ENCODE measurements at regions not wholly inside any gene's neighbourhood (a gene's known extent, or its start where the extent isn't known, plus 50 kb on each side); places are given as distances from the start of the nearest gene placed in this dataset.

GRCh38 chr4:112058433-112058832 lies 86.8 kb upstream of the FAM241A start:
- Histone ChIP-seq H3K27ac (ENCODE audit: low read depth, low read length, poor library complexity, severe bottlenecking) (no peak overlapping the region), H3K9me2 (ENCODE audit: insufficient read depth, low read length) (no peaks in the 10 kb centered on the region), H2AFZ (ENCODE audit: low read length) (no peak overlapping the region), H3K4me2 (ENCODE audit: low read length) (no peak overlapping the region), H3K9me3 (ENCODE audit: low read length) (no peaks in the 10 kb centered on the region), H4K20me1 (ENCODE audit: insufficient read depth, low read length) (no peaks in the 10 kb centered on the region), H3K36me3 (ENCODE audit: insufficient read depth, low read length) (no peaks in the 10 kb centered on the region), H3K4me1 (ENCODE audit: insufficient read depth, low read length, poor library complexity, severe bottlenecking) (no peaks in the 10 kb centered on the region), H3K4me3 (ENCODE audit: low read depth, low read length, poor library complexity, severe bottlenecking) (no peak overlapping the region), H3K79me2 (ENCODE audit: insufficient read depth, low read depth, low read length) (no peaks in the 10 kb centered on the region)
- TF ChIP-seq, protein P1, sequence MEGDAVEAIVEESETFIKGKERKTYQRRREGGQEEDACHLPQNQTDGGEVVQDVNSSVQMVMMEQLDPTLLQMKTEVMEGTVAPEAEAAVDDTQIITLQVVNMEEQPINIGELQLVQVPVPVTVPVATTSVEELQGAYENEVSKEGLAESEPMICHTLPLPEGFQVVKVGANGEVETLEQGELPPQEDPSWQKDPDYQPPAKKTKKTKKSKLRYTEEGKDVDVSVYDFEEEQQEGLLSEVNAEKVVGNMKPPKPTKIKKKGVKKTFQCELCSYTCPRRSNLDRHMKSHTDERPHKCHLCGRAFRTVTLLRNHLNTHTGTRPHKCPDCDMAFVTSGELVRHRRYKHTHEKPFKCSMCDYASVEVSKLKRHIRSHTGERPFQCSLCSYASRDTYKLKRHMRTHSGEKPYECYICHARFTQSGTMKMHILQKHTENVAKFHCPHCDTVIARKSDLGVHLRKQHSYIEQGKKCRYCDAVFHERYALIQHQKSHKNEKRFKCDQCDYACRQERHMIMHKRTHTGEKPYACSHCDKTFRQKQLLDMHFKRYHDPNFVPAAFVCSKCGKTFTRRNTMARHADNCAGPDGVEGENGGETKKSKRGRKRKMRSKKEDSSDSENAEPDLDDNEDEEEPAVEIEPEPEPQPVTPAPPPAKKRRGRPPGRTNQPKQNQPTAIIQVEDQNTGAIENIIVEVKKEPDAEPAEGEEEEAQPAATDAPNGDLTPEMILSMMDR (conservative IDR thresholded peaks at IDR 0.05; ENCODE audit: low read length) = no peak
- no peak for TF ChIP-seq EZH2phosphoT487 (IDR thresholded peaks at IDR 0.05; ENCODE audit: borderline replicate concordance, low read depth, low read length)
- ChIA-PET CTCF (ENCODE audit: unreplicated experiment) (no interaction called here), POLR2A (no interaction called here)
- intact Hi-C loops (cut with micrococcal nuclease; ENCODE audit: unreplicated experiment) = no loop called here
- no TSS peak for BruUV-seq (replicated peaks)
- no peak for DNase-seq (ENCODE audit: low spot score)

- DNase-seq (ENCODE audit: low spot score) = peak; percentile 11
Observed at GRCh38 chr4:112060212-112060611, 85.0 kb upstream of the FAM241A start.

GRCh38 chr4:112061207-112061817 lies 83.9 kb upstream of the FAM241A start:
- no peak for TF ChIP-seq EZH2phosphoT487 (IDR thresholded peaks at IDR 0.05; ENCODE audit: borderline replicate concordance, low read depth, low read length)
- TF ChIP-seq, protein P1 (conservative IDR thresholded peaks at IDR 0.05; ENCODE audit: low read length) = no peak
- H3K4me1 ChIP-seq (ENCODE audit: insufficient read depth, low read length, poor library complexity, severe bottlenecking) = no peaks in the 10 kb centered on the region
- H3K4me3 ChIP-seq (ENCODE audit: low read depth, low read length, poor library complexity, severe bottlenecking) = no peak overlapping the region
- no peaks in the 10 kb centered on the region for H3K36me3 ChIP-seq (ENCODE audit: insufficient read depth, low read length)
- POLR2A ChIA-PET = no interaction called here
- CTCF ChIA-PET (ENCODE audit: unreplicated experiment) = no interaction called here
- no peak for DNase-seq (ENCODE audit: low spot score)
- H3K9me3 ChIP-seq (ENCODE audit: low read length) = no peaks in the 10 kb centered on the region
- intact Hi-C loops (cut with micrococcal nuclease; ENCODE audit: unreplicated experiment) = no loop called here
- no peak overlapping the region for H3K27ac ChIP-seq (ENCODE audit: low read depth, low read length, poor library complexity, severe bottlenecking)
- no peaks in the 10 kb centered on the region for H4K20me1 ChIP-seq (ENCODE audit: insufficient read depth, low read length)
- H3K4me2 ChIP-seq (ENCODE audit: low read length) = no peak overlapping the region
- no peaks in the 10 kb centered on the region for H3K9me2 ChIP-seq (ENCODE audit: insufficient read depth, low read length)
- no TSS peak for BruUV-seq (replicated peaks)
- no peak overlapping the region for H2AFZ ChIP-seq (ENCODE audit: low read length)
- no peaks in the 10 kb centered on the region for H3K79me2 ChIP-seq (ENCODE audit: insufficient read depth, low read depth, low read length)

More at GRCh38 chr4:112060212-112060611, 85.0 kb upstream of the FAM241A start:
- H3K4me3 ChIP-seq (ENCODE audit: low read depth, low read length, poor library complexity, severe bottlenecking) = no peak overlapping the region
- intact Hi-C loops (cut with micrococcal nuclease; ENCODE audit: unreplicated experiment) = no loop called here
- ChIA-PET POLR2A (interaction anchor here (0.6 kb wide), 1 partner anchor 719 kb away, joined by 3 read pairs; no protein-coding TSS in a partner anchor), CTCF (ENCODE audit: unreplicated experiment) (no interaction called here)
- no peaks in the 10 kb centered on the region for H3K9me2 ChIP-seq (ENCODE audit: insufficient read depth, low read length)
- no TSS peak for BruUV-seq (replicated peaks)
- TF ChIP-seq EZH2phosphoT487 (IDR thresholded peaks at IDR 0.05; ENCODE audit: borderline replicate concordance, low read depth, low read length) = no peak
- TF ChIP-seq, protein P1 (conservative IDR thresholded peaks at IDR 0.05; ENCODE audit: low read length) = peak; percentile 73
- H4K20me1 ChIP-seq (ENCODE audit: insufficient read depth, low read length) = no peaks in the 10 kb centered on the region
- H3K4me1 ChIP-seq (ENCODE audit: insufficient read depth, low read length, poor library complexity, severe bottlenecking) = no peaks in the 10 kb centered on the region
- H3K27ac ChIP-seq (ENCODE audit: low read depth, low read length, poor library complexity, severe bottlenecking) = no peak overlapping the region
- no peak overlapping the region for H2AFZ ChIP-seq (ENCODE audit: low read length)
- H3K9me3 ChIP-seq (ENCODE audit: low read length) = no peaks in the 10 kb centered on the region
- H3K36me3 ChIP-seq (ENCODE audit: insufficient read depth, low read length) = no peaks in the 10 kb centered on the region
- H3K79me2 ChIP-seq (ENCODE audit: insufficient read depth, low read depth, low read length) = no peaks in the 10 kb centered on the region
- no peak overlapping the region for H3K4me2 ChIP-seq (ENCODE audit: low read length)

Measured in OCI-LY7 (cell line).